ENCODE measurements at regions not wholly inside any gene's neighbourhood (a gene's known extent, or its start where the extent isn't known, plus 50 kb on each side); places are given as distances from the start of the nearest gene placed in this dataset.

DNA sequence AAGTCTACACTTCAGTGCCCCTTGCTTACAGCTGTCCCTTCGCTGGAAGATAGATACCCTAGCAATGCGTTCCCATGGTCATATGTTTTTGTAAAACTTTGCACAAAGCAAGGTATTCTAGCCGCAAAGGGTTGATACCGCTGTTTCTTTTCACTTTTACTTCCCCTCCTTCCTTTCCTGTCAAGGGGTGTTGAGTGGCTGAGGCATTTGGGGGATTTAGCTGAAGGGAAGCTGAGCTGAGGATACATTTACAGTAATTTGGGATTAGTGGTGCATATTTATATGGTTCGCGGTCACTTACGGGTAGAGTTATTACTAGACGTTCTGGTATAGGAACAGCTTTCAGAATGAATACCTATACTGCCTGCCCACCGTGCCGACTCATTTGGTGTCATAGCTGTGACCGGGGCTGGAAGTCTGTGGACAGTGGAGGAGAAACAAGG lies 86.9 kb upstream of the WNT11 start:
- Histone ChIP-seq H3K27ac (ENCODE audit: low read length in 2 of 2) (no peak overlapping the region), H3K79me2 (ENCODE audit: control insufficient read depth, insufficient read depth, low read length) (no peaks in the 10 kb centered on the region), H3K36me3 (replicated peaks in 1 of 2; ENCODE audit: control extremely low read depth in 1 of 2, control insufficient read depth in 1 of 2, extremely low read depth in 1 of 2, insufficient read depth in 2 of 2, low read length in 1 of 2) (no peaks in the 10 kb centered on the region), H3K4me3 (ENCODE audit: control extremely low read depth in 1 of 5, extremely low read depth in 1 of 5, insufficient read depth in 1 of 5, low read depth in 2 of 5, low read length in 4 of 5) (no peak overlapping the region), H3K4me2 (replicated peaks; ENCODE audit: low read depth, low read length, poor library complexity, severe bottlenecking) (peak overlapping the region; percentile 43), H3K9ac (ENCODE audit: low read length) (peak overlapping the region; percentile 2), H3K27me3 (replicated peaks in 1 of 4; ENCODE audit: control extremely low read depth in 1 of 4, control insufficient read depth in 3 of 4, insufficient read depth in 4 of 4, low read length in 3 of 4) (no peaks in the 10 kb centered on the region), H3K4me1 (ENCODE audit: control insufficient read depth in 2 of 2, insufficient read depth in 2 of 2, low read length in 2 of 2) (peaks cover 20 to 22% of the 10 kb centered on the region in 2 donors), H4K20me1 (ENCODE audit: control insufficient read depth, insufficient read depth, low read length, poor library complexity, severe bottlenecking) (no peaks in the 10 kb centered on the region), H2AFZ (ENCODE audit: insufficient read depth, low read depth, low read length, poor library complexity, severe bottlenecking) (peak overlapping the region; percentile 32), H3K9me3 (ENCODE audit: control extremely low read depth in 1 of 3, control insufficient read depth in 2 of 3, insufficient read depth in 1 of 3, low read length in 2 of 3) (peaks cover 0 to 14% (median 5%) of the 10 kb centered on the region in 3 donors)
- POLR2A ChIA-PET = no interaction called here
- no peaks in the 10 kb centered on the region for H3K9me3 Mint-ChIP-seq (ENCODE audit: insufficient read depth)
- peak overlapping the region; percentile 83 for H3K4me3 Mint-ChIP-seq
- peaks cover 23% of the 10 kb centered on the region for H3K4me1 Mint-ChIP-seq
- intact Hi-C loops (cut with micrococcal nuclease) = no loop called here
- ATAC-seq (ENCODE audit: low read depth) = no peak
- 41% methylated on average over 3 of the region's 11 CpGs for WGBS (ENCODE audit: insufficient coverage)
- no peaks in the 10 kb centered on the region for H3K27me3 Mint-ChIP-seq
- no peak overlapping the region for H3K27ac Mint-ChIP-seq
- no peak for DNase-seq
- TF ChIP-seq EZH2 (IDR thresholded peaks at IDR 0.05; ENCODE audit: borderline replicate concordance, insufficient read depth, low read depth, low read length, poor library complexity, severe bottlenecking) = no peak
- TF ChIP-seq, protein P1, sequence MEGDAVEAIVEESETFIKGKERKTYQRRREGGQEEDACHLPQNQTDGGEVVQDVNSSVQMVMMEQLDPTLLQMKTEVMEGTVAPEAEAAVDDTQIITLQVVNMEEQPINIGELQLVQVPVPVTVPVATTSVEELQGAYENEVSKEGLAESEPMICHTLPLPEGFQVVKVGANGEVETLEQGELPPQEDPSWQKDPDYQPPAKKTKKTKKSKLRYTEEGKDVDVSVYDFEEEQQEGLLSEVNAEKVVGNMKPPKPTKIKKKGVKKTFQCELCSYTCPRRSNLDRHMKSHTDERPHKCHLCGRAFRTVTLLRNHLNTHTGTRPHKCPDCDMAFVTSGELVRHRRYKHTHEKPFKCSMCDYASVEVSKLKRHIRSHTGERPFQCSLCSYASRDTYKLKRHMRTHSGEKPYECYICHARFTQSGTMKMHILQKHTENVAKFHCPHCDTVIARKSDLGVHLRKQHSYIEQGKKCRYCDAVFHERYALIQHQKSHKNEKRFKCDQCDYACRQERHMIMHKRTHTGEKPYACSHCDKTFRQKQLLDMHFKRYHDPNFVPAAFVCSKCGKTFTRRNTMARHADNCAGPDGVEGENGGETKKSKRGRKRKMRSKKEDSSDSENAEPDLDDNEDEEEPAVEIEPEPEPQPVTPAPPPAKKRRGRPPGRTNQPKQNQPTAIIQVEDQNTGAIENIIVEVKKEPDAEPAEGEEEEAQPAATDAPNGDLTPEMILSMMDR (IDR thresholded peaks at IDR 0.05) = no peak
- CTCF ChIA-PET = interaction anchor here (0.7 to 1.0 kb wide), 2 partner anchors 18 to 26 kb away, joined by 3 read pairs; no protein-coding TSS in a partner anchor

DNA sequence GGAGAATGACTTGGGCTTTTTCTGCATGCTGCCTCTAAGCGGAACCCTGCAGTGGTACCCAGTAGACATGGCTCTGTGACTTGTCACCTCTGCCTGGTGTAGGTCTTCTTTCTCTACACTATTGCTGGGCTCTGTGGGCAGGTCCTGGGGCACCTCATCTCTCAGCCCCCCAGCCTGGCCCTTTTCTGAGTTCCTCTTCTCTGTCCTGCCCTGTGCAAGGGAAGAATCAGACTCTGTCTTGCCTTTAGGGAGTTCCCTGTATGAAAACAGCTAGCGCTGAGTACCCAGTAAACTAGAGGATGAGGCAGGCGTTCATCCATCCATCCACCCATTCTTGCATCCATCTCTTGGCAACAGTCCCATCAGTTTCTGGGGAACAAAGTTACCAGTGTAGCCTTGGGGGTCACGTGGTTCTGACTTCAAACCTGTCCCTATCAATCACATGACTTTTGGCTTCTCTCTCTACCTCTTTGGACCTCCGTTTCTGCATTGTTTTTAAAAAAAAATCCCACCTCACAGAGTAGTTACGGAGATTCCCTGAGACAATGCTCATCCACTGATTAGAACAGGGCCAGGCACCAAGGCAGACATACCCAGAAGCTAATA lies 86.4 kb upstream of the WNT11 start:
- H4K20me1 ChIP-seq (ENCODE audit: control insufficient read depth, insufficient read depth, low read length, poor library complexity, severe bottlenecking) = no peaks in the 10 kb centered on the region
- peak overlapping the region; percentile 2 for H3K9ac ChIP-seq (ENCODE audit: low read length)
- peak overlapping the region; percentile 83 for H3K4me3 Mint-ChIP-seq
- intact Hi-C loops (cut with micrococcal nuclease) = no loop called here
- H3K4me1 ChIP-seq (ENCODE audit: control insufficient read depth in 2 of 2, insufficient read depth in 2 of 2, low read length in 2 of 2) = peaks cover 26 to 28% of the 10 kb centered on the region in 2 donors
- peak overlapping the region; percentile 32 for H2AFZ ChIP-seq (ENCODE audit: insufficient read depth, low read depth, low read length, poor library complexity, severe bottlenecking)
- no peak overlapping the region for H3K4me3 ChIP-seq (ENCODE audit: control extremely low read depth in 1 of 5, extremely low read depth in 1 of 5, insufficient read depth in 1 of 5, low read depth in 2 of 5, low read length in 4 of 5)
- 60% methylated on average over 4 of the region's 6 CpGs for WGBS (ENCODE audit: insufficient coverage)
- no peaks in the 10 kb centered on the region for H3K36me3 ChIP-seq (replicated peaks in 1 of 2; ENCODE audit: control extremely low read depth in 1 of 2, control insufficient read depth in 1 of 2, extremely low read depth in 1 of 2, insufficient read depth in 2 of 2, low read length in 1 of 2)
- H3K9me3 ChIP-seq (ENCODE audit: control extremely low read depth in 1 of 3, control insufficient read depth in 2 of 3, insufficient read depth in 1 of 3, low read length in 2 of 3) = peaks cover 0 to 14% (median 5%) of the 10 kb centered on the region in 3 donors
- H3K27ac Mint-ChIP-seq = no peak overlapping the region
- H3K9me3 Mint-ChIP-seq (ENCODE audit: insufficient read depth) = no peaks in the 10 kb centered on the region
- no peak for TF ChIP-seq EZH2 (IDR thresholded peaks at IDR 0.05; ENCODE audit: borderline replicate concordance, insufficient read depth, low read depth, low read length, poor library complexity, severe bottlenecking)
- TF ChIP-seq, protein P1 (IDR thresholded peaks at IDR 0.05) = no peak
- DNase-seq (no peak), ATAC-seq (ENCODE audit: low read depth) (no peak)
- peak overlapping the region; percentile 43 for H3K4me2 ChIP-seq (replicated peaks; ENCODE audit: low read depth, low read length, poor library complexity, severe bottlenecking)
- H3K27me3 ChIP-seq (replicated peaks in 1 of 4; ENCODE audit: control extremely low read depth in 1 of 4, control insufficient read depth in 3 of 4, insufficient read depth in 4 of 4, low read length in 3 of 4) = no peaks in the 10 kb centered on the region
- no peaks in the 10 kb centered on the region for H3K27me3 Mint-ChIP-seq
- H3K79me2 ChIP-seq (ENCODE audit: control insufficient read depth, insufficient read depth, low read length) = no peaks in the 10 kb centered on the region
- POLR2A ChIA-PET = no interaction called here
- CTCF ChIA-PET = interaction anchor here (1.0 kb wide), 1 partner anchor 19 kb away, joined by 3 read pairs; no protein-coding TSS in a partner anchor
- peaks cover 28% of the 10 kb centered on the region for H3K4me1 Mint-ChIP-seq
- no peak overlapping the region for H3K27ac ChIP-seq (ENCODE audit: low read length in 2 of 2)
